ENCODE measurements at regions not wholly inside any gene's neighbourhood (a gene's known extent, or its start where the extent isn't known, plus 50 kb on each side); places are given as distances from the start of the nearest gene placed in this dataset.

- no peak for DNase-seq (ENCODE audit: low spot score)
These were observed 261.0 kb upstream of the CDH6 start for GRCh38 chr5:30932273-30933017.

DNA sequence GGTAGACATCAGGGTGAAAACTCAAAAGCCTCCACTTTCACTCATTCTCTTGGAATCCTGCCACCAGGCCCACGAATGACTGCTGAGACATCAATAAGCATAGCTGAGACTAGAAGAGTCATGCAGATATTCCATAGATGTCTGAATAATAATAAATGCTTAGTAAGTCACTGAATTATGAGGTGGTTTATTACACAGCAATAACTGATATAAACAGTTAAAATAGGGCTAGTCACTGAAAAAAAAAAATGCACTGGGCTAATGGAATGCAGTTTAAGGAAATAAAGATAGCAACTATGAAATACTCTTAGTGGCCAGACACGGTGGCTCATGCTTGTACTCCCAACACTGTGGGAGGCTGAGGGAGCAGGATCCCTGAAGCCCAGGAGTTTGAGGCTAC lies 262.8 kb upstream of the CDH6 start:
- DNase-seq (ENCODE audit: low spot score): no peak

GRCh38 chr5:30928956-30929355 lies 264.5 kb upstream of the CDH6 start:
- no peak for DNase-seq (ENCODE audit: low spot score)

GRCh38 chr5:30926218-30926617 lies 267.3 kb upstream of the CDH6 start:
- DNase-seq (ENCODE audit: low spot score): no peak

- DNase-seq (ENCODE audit: low spot score): no peak
These were observed 272.1 kb upstream of the CDH6 start for GRCh38 chr5:30921388-30921787.

- DNase-seq (ENCODE audit: low spot score): peak; percentile 27
These were observed 275.3 kb upstream of the CDH6 start for GRCh38 chr5:30918171-30918570.

DNA sequence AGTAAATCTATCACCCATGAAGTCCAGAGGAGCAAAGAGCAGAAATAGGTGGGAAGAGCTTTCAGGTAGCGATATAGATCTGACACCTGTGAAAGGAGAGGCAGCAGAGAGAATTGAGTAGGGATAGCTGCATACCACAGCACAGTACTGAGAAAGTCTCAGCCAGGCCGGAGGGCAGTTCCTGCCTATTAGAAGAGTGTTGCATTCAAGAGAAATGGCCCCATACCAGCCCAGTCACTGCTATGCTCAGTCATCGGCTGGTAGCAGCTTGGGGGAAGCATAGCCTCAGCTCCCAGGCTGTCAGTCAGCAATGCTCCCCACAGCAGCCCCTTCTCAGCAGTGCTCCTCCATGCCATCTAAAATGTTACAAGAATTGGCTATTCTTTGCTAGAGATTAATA lies 285.1 kb upstream of the CDH6 start:
- DNase-seq (ENCODE audit: low spot score): no peak

- DNase-seq (ENCODE audit: low spot score): no peak
These were observed 293.1 kb upstream of the CDH6 start for GRCh38 chr5:30900367-30900766.

GRCh38 chr5:30894811-30895210 lies 298.7 kb upstream of the CDH6 start:
- no peak for DNase-seq (ENCODE audit: low spot score)

- no peak for DNase-seq (ENCODE audit: low spot score)
These were observed 301.8 kb upstream of the CDH6 start for GRCh38 chr5:30891660-30892059.

DNA sequence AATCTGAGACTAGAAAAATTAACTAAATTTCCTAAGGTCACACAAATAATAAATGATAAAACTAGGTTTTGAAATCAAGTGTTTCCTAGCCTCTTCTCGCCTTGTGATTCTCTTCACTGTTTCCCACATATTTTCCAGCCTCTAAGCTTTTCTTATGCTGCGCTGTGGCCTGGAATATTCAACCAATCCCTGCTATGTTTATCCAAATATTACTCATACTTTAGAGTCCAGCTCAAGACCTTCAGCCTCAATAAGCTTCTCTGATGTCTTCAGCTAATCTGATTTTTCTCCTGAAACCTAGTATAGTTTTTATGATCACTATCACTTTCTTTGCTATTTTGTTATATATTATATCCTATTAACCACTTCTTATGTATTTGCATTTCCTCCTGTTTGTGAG lies 303.1 kb upstream of the CDH6 start:
- no peak for DNase-seq (ENCODE audit: low spot score)

- DNase-seq (ENCODE audit: low spot score): no peak
These were observed 313.0 kb upstream of the CDH6 start for GRCh38 chr5:30880514-30880913.

- DNase-seq (ENCODE audit: low spot score): no peak
These were observed 313.6 kb upstream of the CDH6 start for GRCh38 chr5:30879887-30880286.

DNA sequence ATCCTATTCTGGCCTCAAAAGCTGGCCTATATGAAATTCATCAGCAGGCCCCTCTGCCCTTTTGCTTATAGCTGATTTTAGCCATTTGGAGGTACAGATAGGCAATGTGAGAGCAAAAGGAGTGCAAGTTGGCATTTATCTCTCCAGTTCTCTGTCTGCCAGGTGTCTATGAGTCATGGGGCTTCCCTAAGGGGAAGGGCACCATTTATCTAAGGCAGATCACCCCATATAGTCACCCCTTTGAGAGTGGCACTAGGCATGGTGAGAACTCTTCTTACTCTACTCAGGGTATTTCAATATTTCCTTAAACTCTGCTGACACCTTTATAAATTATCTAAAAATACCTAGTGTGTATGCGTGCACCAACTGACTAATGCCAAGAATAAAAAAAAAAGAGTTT lies 314.7 kb upstream of the CDH6 start:
- peak; percentile 13 for DNase-seq (ENCODE audit: low spot score)

GRCh38 chr5:30878296-30878695 lies 315.2 kb upstream of the CDH6 start:
- peak; percentile 8 for DNase-seq (ENCODE audit: low spot score)

GRCh38 chr5:30874241-30875034 lies 319.0 kb upstream of the CDH6 start:
- DNase-seq (ENCODE audit: low spot score): no peak

- DNase-seq (ENCODE audit: low spot score): no peak
These were observed 322.3 kb upstream of the CDH6 start for GRCh38 chr5:30871196-30871595.

DNA sequence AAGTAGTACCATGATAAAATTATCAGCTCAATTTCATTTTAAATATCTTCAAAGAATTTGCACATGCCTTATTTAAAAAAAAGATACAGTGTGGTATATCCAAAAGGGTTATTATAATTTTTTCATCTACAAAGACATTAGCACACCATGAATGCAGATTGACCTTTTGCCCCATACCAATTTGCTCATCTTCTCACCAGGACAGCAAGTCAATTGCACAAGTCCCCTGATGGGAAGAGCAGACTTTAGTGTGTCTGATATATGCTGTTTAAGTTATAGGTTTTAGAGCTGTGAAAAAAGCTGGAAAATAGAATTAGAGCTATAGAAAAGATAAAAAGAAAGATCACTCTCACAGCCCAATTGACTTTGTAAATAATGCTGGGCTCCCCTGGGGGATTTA lies 325.8 kb upstream of the CDH6 start:
- no peak for DNase-seq (ENCODE audit: low spot score)

- no peak for DNase-seq (ENCODE audit: low spot score)
These were observed 327.3 kb upstream of the CDH6 start for GRCh38 chr5:30866142-30866541.

GRCh38 chr5:30856242-30856641 lies 337.2 kb upstream of the CDH6 start:
- DNase-seq (ENCODE audit: low spot score): no peak

DNA sequence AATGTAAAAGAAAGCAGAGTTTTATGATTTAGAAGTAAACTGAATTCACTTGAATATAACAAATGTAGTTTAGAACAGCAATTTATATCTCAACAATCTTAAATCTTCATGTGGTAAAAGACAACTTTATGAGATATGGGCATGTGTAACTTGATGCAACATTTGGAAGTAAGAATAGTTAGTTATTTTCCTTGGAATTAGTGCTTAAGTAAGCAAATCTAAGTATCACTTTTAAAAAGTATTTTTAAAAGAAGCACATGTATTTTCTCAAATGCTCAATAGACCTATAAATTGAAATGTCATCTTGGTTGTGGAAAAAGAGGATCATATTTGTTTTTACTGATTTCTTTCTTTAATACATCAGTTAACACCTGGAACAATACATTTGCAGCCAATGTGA lies 340.3 kb upstream of the CDH6 start:
- no peak for DNase-seq (ENCODE audit: low spot score)

GRCh38 chr5:30850866-30851265 lies 342.6 kb upstream of the CDH6 start:
- no peak for DNase-seq (ENCODE audit: low spot score)

- peak; percentile 19 for DNase-seq (ENCODE audit: low spot score)
These were observed 343.4 kb upstream of the CDH6 start for GRCh38 chr5:30849931-30850710.

Measured in A172 (cell line).